ENCODE measurements at regions not wholly inside any gene's neighbourhood (a gene's known extent, or its start where the extent isn't known, plus 50 kb on each side); places are given as distances from the start of the nearest gene placed in this dataset.

DNA sequence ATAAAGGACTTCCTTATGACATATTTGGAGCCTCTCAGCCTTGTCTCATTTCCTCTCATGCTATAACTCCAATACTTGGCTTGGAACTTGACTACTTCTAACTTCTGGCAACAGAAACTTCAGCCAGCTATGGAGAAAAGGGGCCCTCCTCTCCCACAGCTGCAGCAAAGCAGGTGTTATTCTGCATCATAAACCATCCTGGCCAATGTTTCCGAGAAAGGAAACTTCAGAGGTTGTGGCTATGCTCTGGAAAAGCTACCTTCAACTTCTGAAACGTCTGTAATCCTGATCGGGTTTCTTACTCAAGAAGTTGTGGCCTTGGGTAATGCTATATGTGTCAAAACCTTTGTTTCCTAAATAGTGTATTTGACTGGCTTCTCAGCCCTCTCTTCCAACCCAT is 109.5 kb upstream of the CDX4 start:
- DNase-seq (ENCODE audit: insufficient read length, low spot score, missing footprints), result no peak
- Histone ChIP-seq H3K9me3 (ENCODE audit: low read depth, low read length) (peaks cover 2% of the 10 kb centered on the region), H4K20me1 (ENCODE audit: insufficient read depth, low read length) (no peaks in the 10 kb centered on the region), H3K36me3 (ENCODE audit: insufficient read depth, low read length) (no peaks in the 10 kb centered on the region), H2AFZ (ENCODE audit: low read length) (no peak overlapping the region), H3K4me2 (ENCODE audit: insufficient read depth, low read length) (no peak overlapping the region), H3K27me3 (ENCODE audit: insufficient read depth, low read length) (no peaks in the 10 kb centered on the region), H3K4me1 (ENCODE audit: insufficient read depth, low read length) (no peaks in the 10 kb centered on the region), H3K4me3 (ENCODE audit: insufficient read depth, low read length) (no peak overlapping the region), H3K79me2 (ENCODE audit: insufficient read depth, low read length) (no peaks in the 10 kb centered on the region), H3K27ac (ENCODE audit: low read depth, low read length) (no peak overlapping the region)
- no peak for TF ChIP-seq CTCF (IDR thresholded peaks at IDR 0.05; ENCODE audit: extremely low read depth, low read depth, low read length)

- Histone ChIP-seq H4K20me1 (ENCODE audit: insufficient read depth, low read length) (no peaks in the 10 kb centered on the region), H3K79me2 (ENCODE audit: insufficient read depth, low read length) (no peaks in the 10 kb centered on the region), H2AFZ (ENCODE audit: low read length) (no peak overlapping the region), H3K9me3 (ENCODE audit: low read depth, low read length) (no peaks in the 10 kb centered on the region), H3K4me1 (ENCODE audit: insufficient read depth, low read length) (no peaks in the 10 kb centered on the region), H3K36me3 (ENCODE audit: insufficient read depth, low read length) (no peaks in the 10 kb centered on the region), H3K4me3 (ENCODE audit: insufficient read depth, low read length) (no peak overlapping the region), H3K27ac (ENCODE audit: low read depth, low read length) (no peak overlapping the region), H3K4me2 (ENCODE audit: insufficient read depth, low read length) (no peak overlapping the region), H3K27me3 (ENCODE audit: insufficient read depth, low read length) (no peaks in the 10 kb centered on the region)
- no peak for DNase-seq (ENCODE audit: insufficient read length, low spot score, missing footprints)
- no peak for TF ChIP-seq CTCF (IDR thresholded peaks at IDR 0.05; ENCODE audit: extremely low read depth, low read depth, low read length)
Measured at GRCh38 chrX:73289039-73289438, 74.4 kb upstream of the NAP1L2 start.

DNA sequence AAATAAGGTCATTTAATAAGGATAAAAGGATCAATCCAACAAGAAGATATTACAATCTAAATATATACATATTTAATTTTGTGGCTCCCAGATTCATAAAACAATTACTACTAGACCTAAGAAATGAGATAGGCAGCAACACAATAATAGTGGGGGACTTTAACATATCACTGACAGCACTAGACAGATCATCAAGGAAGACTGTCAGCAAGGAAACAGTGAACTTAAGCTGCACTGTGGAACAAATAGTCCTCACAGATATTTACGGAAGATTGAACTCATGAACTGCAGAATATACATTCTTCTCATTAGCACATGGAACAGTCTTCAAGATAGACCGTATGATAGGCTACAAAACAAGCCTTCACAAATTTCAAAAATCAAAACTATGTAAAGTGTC is 56.1 kb upstream of the NAP1L2 start:
- no peak for TF ChIP-seq CTCF (IDR thresholded peaks at IDR 0.05; ENCODE audit: extremely low read depth, low read depth, low read length)
- no peak overlapping the region for H2AFZ ChIP-seq (ENCODE audit: low read length)
- no peak overlapping the region for H3K4me3 ChIP-seq (ENCODE audit: insufficient read depth, low read length)
- no peaks in the 10 kb centered on the region for H3K79me2 ChIP-seq (ENCODE audit: insufficient read depth, low read length)
- no peaks in the 10 kb centered on the region for H3K4me1 ChIP-seq (ENCODE audit: insufficient read depth, low read length)
- H3K9me3 ChIP-seq (ENCODE audit: low read depth, low read length), result no peaks in the 10 kb centered on the region
- no peak for DNase-seq (ENCODE audit: insufficient read length, low spot score, missing footprints)
- no peaks in the 10 kb centered on the region for H4K20me1 ChIP-seq (ENCODE audit: insufficient read depth, low read length)
- H3K27ac ChIP-seq (ENCODE audit: low read depth, low read length), result no peak overlapping the region
- H3K36me3 ChIP-seq (ENCODE audit: insufficient read depth, low read length), result no peaks in the 10 kb centered on the region
- H3K27me3 ChIP-seq (ENCODE audit: insufficient read depth, low read length), result no peaks in the 10 kb centered on the region
- H3K4me2 ChIP-seq (ENCODE audit: insufficient read depth, low read length), result no peak overlapping the region

DNA sequence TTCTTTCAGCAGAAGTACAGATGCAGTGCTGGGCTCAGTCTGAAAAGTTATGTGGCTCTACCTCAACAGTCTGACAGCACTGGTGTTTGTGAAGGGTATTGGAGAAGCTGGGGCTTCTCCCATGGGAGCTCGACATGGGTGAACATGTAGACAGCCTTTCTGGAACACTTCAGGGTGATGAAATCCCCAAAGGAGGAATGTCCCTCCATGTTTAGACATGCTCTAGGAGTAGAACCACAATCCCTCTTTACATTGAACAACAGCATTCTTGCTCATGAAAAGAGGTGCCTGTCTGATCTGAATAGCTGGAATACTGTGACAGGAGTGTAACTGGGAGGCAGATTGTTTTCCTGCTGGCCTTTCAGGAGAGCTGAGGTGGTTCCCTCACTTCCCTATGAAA is 53.8 kb upstream of the NAP1L2 start:
- no peaks in the 10 kb centered on the region for H4K20me1 ChIP-seq (ENCODE audit: insufficient read depth, low read length)
- H3K4me1 ChIP-seq (ENCODE audit: insufficient read depth, low read length), result no peaks in the 10 kb centered on the region
- no peak overlapping the region for H3K27ac ChIP-seq (ENCODE audit: low read depth, low read length)
- TF ChIP-seq CTCF (IDR thresholded peaks at IDR 0.05; ENCODE audit: extremely low read depth, low read depth, low read length), result no peak
- no peak overlapping the region for H3K4me3 ChIP-seq (ENCODE audit: insufficient read depth, low read length)
- no peak overlapping the region for H2AFZ ChIP-seq (ENCODE audit: low read length)
- no peaks in the 10 kb centered on the region for H3K9me3 ChIP-seq (ENCODE audit: low read depth, low read length)
- H3K4me2 ChIP-seq (ENCODE audit: insufficient read depth, low read length), result no peak overlapping the region
- H3K36me3 ChIP-seq (ENCODE audit: insufficient read depth, low read length), result no peaks in the 10 kb centered on the region
- DNase-seq (ENCODE audit: insufficient read length, low spot score, missing footprints), result no peak
- H3K27me3 ChIP-seq (ENCODE audit: insufficient read depth, low read length), result peaks cover 6% of the 10 kb centered on the region
- H3K79me2 ChIP-seq (ENCODE audit: insufficient read depth, low read length), result no peaks in the 10 kb centered on the region

Data from osteoblast (primary cell).